ENCODE measurements at regions not wholly inside any gene's neighbourhood (a gene's known extent, or its start where the extent isn't known, plus 50 kb on each side); places are given as distances from the start of the nearest gene placed in this dataset.
A peak's percentile ranks its signal among the peaks of the same experiment; 100 is the strongest.

GRCh38 chrX:43317378-43317777, 338.7 kb upstream of the MAOA start:
- no peak for TF ChIP-seq CTCF (IDR thresholded peaks at IDR 0.05; ENCODE audit: borderline replicate concordance, insufficient read depth, low read depth, low read length)
- no peak overlapping the region for H3K4me3 ChIP-seq (ENCODE audit: low read depth, low read length)

GRCh38 chrX:43328358-43328946, 327.6 kb upstream of the MAOA start:
- no peak for TF ChIP-seq CTCF (IDR thresholded peaks at IDR 0.05; ENCODE audit: borderline replicate concordance, insufficient read depth, low read depth, low read length)
- no peak overlapping the region for H3K4me3 ChIP-seq (ENCODE audit: low read depth, low read length)

DNA sequence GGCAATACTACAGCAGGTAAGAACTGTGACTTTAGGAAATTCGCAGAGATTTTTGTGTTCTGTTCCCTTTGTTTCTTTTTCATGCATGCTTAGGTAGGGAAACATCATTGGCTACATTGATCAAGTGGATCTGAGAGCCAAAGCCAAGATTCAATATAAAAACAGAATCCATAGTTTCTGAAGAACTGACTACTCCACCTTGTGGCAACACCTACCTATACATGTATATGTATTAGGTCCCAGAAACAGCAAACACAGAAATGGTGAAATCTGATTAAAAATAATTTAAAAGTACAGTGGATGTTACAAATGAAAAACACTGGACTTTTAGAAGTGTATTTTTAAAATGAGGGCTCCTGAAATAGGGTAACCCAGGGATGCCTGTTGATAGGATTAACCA, 322.6 kb upstream of the MAOA start:
- H3K4me3 ChIP-seq (ENCODE audit: low read depth, low read length) = no peak overlapping the region
- TF ChIP-seq CTCF (IDR thresholded peaks at IDR 0.05; ENCODE audit: borderline replicate concordance, insufficient read depth, low read depth, low read length) = no peak

- H3K4me3 ChIP-seq (ENCODE audit: low read depth, low read length) = no peak overlapping the region
- no peak for TF ChIP-seq CTCF (IDR thresholded peaks at IDR 0.05; ENCODE audit: borderline replicate concordance, insufficient read depth, low read depth, low read length)
Measured at GRCh38 chrX:43345166-43345565, 310.9 kb upstream of the MAOA start.

DNA sequence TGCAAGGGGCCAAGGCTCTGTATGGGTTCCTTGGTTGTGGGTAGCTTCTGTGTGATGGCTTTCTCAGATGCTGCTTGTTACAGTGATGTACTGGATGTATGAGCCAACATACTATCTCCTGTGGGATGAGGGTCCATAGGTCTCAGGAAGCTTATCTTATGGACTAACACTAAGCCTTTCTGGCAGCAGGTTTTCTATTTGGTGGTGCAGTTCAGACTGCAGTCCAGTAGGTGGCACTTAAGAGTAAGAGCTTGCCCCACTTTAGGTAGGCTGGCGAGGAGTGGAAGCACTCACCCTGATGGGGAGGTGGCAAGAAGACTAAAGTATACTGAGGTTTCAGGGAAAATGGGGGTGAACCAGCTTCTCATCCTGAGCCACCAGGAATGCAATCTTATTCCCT, 306.7 kb upstream of the MAOA start:
- no peak overlapping the region for H3K4me3 ChIP-seq (ENCODE audit: low read depth, low read length)
- TF ChIP-seq CTCF (IDR thresholded peaks at IDR 0.05; ENCODE audit: borderline replicate concordance, insufficient read depth, low read depth, low read length) = peak; percentile 84

- no peak overlapping the region for H3K4me3 ChIP-seq (ENCODE audit: low read depth, low read length)
- TF ChIP-seq CTCF (IDR thresholded peaks at IDR 0.05; ENCODE audit: borderline replicate concordance, insufficient read depth, low read depth, low read length) = no peak
Measured at GRCh38 chrX:43350935-43351334, 305.2 kb upstream of the MAOA start.

DNA sequence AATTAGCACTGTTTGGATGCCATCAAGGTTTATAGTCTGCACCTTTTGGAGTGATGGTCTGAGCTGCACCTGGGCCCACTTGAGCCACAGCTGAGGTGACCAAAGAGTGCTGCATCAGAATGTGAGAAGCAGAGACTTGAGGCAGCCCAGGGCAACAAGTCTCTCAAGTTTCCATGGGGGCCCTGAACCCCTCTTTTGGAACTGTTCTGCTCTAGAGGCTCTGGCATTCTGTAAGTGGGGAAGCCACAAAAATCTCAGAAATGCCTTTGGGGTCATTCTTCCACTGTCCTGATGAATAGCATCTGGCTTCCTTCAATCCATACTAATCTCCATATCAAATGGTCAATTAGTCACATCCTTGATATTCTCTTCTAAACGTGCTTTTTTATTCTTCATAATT, 298.4 kb upstream of the MAOA start:
- no peak overlapping the region for H3K4me3 ChIP-seq (ENCODE audit: low read depth, low read length)
- no peak for TF ChIP-seq CTCF (IDR thresholded peaks at IDR 0.05; ENCODE audit: borderline replicate concordance, insufficient read depth, low read depth, low read length)
